ENCODE measurements at regions not wholly inside any gene's neighbourhood (a gene's known extent, or its start where the extent isn't known, plus 50 kb on each side); places are given as distances from the start of the nearest gene placed in this dataset.

DNA sequence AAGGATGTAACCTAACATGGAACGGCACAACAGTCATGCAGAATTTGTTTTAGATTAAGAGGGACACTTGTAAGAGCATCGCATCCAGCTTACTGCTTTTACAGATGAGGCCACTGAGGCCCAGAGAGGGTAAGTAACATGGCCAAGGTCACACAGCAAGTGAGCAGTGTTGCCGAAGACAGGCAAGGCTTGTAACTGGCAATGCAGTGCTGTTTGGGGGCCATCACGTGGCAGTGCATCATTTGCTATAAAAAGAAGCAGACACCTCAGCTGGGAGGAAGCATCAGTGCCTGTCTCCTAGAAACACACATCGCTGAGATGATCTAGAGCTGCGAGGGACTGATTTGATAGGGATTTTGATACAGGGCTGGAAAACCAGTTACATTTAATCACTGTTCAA, 108.2 kb upstream of the PROK2 start:
- no peaks in the 10 kb centered on the region for H3K9me2 ChIP-seq (replicated peaks; ENCODE audit: insufficient read depth)
- H3K79me2 ChIP-seq: no peaks in the 10 kb centered on the region
- H3K27ac ChIP-seq: no peak overlapping the region
- H3K36me3 ChIP-seq (replicated peaks; ENCODE audit: insufficient read depth, low read depth): no peaks in the 10 kb centered on the region
- 89% methylated on average over 6 of the region's 6 CpGs for WGBS (ENCODE audit: low lambda C conversion rate, missing lambda C conversion rate)
- no peak overlapping the region for H3K4me2 ChIP-seq
- TF ChIP-seq EZH2phosphoT487 (IDR thresholded peaks at IDR 0.05; ENCODE audit: low read depth, severe bottlenecking, unreplicated experiment): no peak
- no peaks in the 10 kb centered on the region for H3K9me3 ChIP-seq (ENCODE audit: low read depth)
- no peaks in the 10 kb centered on the region for H3K4me1 ChIP-seq (ENCODE audit: insufficient read depth)
- no peak for DNase-seq (ENCODE audit: low spot score)
- no peak overlapping the region for H3K4me3 ChIP-seq
- H3K27me3 ChIP-seq: peaks cover 3% of the 10 kb centered on the region
- H2AFZ ChIP-seq: no peak overlapping the region
- H4K20me1 ChIP-seq (ENCODE audit: insufficient read depth, poor library complexity, severe bottlenecking): no peaks in the 10 kb centered on the region

DNA sequence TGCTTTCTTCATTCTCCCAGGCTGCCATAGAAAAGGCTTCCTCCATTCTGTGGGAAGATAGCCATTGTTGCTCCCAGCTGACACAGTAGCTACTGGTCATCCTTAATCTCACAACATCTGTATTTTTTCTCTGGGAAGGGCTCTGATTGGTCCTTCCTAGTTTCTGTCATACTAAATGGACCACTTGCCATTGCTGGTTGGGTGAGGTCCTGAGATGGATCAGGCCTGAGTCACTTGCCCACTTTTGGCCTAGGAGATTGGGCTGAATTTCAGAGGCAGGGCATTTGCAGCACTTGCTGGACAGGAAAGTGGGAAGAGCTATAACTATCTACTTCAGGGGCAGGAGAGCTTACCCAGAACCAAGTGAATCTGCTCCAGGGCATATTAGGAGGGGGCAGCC, 106.5 kb upstream of the PROK2 start:
- no peaks in the 10 kb centered on the region for H3K36me3 ChIP-seq (replicated peaks; ENCODE audit: insufficient read depth, low read depth)
- H3K27ac ChIP-seq: no peak overlapping the region
- no peaks in the 10 kb centered on the region for H3K27me3 ChIP-seq
- H4K20me1 ChIP-seq (ENCODE audit: insufficient read depth, poor library complexity, severe bottlenecking): no peaks in the 10 kb centered on the region
- DNase-seq (ENCODE audit: low spot score): no peak
- no peaks in the 10 kb centered on the region for H3K4me1 ChIP-seq (ENCODE audit: insufficient read depth)
- H3K9me3 ChIP-seq (ENCODE audit: low read depth): no peaks in the 10 kb centered on the region
- no peaks in the 10 kb centered on the region for H3K9me2 ChIP-seq (replicated peaks; ENCODE audit: insufficient read depth)
- no peak overlapping the region for H3K4me3 ChIP-seq
- no peaks in the 10 kb centered on the region for H3K79me2 ChIP-seq
- no peak overlapping the region for H2AFZ ChIP-seq
- TF ChIP-seq EZH2 (IDR thresholded peaks at IDR 0.05; ENCODE audit: borderline replicate concordance): no peak
- TF ChIP-seq, protein P1, sequence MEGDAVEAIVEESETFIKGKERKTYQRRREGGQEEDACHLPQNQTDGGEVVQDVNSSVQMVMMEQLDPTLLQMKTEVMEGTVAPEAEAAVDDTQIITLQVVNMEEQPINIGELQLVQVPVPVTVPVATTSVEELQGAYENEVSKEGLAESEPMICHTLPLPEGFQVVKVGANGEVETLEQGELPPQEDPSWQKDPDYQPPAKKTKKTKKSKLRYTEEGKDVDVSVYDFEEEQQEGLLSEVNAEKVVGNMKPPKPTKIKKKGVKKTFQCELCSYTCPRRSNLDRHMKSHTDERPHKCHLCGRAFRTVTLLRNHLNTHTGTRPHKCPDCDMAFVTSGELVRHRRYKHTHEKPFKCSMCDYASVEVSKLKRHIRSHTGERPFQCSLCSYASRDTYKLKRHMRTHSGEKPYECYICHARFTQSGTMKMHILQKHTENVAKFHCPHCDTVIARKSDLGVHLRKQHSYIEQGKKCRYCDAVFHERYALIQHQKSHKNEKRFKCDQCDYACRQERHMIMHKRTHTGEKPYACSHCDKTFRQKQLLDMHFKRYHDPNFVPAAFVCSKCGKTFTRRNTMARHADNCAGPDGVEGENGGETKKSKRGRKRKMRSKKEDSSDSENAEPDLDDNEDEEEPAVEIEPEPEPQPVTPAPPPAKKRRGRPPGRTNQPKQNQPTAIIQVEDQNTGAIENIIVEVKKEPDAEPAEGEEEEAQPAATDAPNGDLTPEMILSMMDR (IDR thresholded peaks at IDR 0.05; ENCODE audit: poor library complexity): no peak
- no peak for TF ChIP-seq EZH2phosphoT487 (IDR thresholded peaks at IDR 0.05; ENCODE audit: low read depth, severe bottlenecking, unreplicated experiment)
- no peak overlapping the region for H3K4me2 ChIP-seq

DNA sequence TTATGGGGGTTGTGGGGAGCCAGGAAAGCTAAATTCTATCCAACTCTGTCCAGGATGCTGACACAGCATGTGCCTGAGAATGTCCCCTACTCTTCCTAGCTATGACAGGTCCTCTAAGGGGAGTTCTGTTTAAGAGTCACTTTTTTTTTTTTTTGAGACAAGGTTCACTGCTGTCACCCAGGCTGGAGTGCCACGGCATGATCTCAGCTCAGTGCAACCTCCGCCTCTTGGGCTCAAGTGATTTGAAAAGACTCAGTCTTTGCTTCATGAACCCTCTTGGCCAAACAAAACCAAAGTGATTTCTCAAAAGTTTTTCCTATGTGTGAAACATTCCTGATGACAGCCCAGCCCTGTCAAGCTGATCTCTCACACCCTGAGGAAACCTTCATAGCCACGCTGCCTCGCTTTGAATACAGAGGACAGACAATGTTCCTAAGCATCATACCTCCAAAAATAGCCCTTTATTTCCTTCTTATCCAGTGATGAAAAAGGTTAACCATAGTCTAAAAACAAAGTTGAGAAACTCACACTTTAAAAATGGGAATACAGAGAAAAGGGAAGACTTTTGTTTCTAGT, 105.5 kb upstream of the PROK2 start:
- Histone ChIP-seq H3K27ac (no peak overlapping the region), H4K20me1 (ENCODE audit: insufficient read depth, poor library complexity, severe bottlenecking) (no peaks in the 10 kb centered on the region), H3K27me3 (no peaks in the 10 kb centered on the region), H3K79me2 (no peaks in the 10 kb centered on the region), H3K4me1 (ENCODE audit: insufficient read depth) (no peaks in the 10 kb centered on the region), H3K4me2 (no peak overlapping the region), H2AFZ (no peak overlapping the region), H3K4me3 (no peak overlapping the region), H3K9me2 (replicated peaks; ENCODE audit: insufficient read depth) (no peaks in the 10 kb centered on the region), H3K9me3 (ENCODE audit: low read depth) (no peaks in the 10 kb centered on the region), H3K36me3 (replicated peaks; ENCODE audit: insufficient read depth, low read depth) (no peaks in the 10 kb centered on the region)
- TF ChIP-seq EZH2 (IDR thresholded peaks at IDR 0.05; ENCODE audit: borderline replicate concordance): no peak
- no peak for TF ChIP-seq EZH2phosphoT487 (IDR thresholded peaks at IDR 0.05; ENCODE audit: low read depth, severe bottlenecking, unreplicated experiment)
- TF ChIP-seq, protein P1 (IDR thresholded peaks at IDR 0.05; ENCODE audit: poor library complexity): no peak
- 88% methylated on average over 4 of the region's 4 CpGs for WGBS (ENCODE audit: low lambda C conversion rate, missing lambda C conversion rate)
- no peak for DNase-seq (ENCODE audit: low spot score)

DNA sequence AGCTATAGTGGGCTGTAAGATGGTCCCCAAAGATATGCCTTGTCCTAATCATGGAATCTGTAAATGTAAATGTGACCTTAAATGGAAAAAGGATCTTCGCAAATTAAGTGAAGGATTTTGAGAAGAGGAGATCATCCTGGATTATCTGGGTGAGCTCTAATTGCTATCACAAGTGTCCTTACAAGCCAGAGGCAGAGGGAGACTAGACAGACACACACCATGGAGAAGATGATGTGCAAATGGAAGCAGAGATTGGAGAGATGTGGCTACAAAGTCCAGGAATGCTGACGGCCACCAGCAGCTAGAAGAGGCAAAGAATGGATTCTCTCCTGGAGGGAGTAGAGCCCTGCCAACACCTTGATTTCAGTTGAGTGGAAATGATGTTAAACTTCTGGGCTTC, 102.3 kb upstream of the PROK2 start:
- DNase-seq (ENCODE audit: low spot score): no peak
- no peaks in the 10 kb centered on the region for H3K9me2 ChIP-seq (replicated peaks; ENCODE audit: insufficient read depth)

More for the DNA sequence above, 102.3 kb upstream of the PROK2 start:
- no peaks in the 10 kb centered on the region for H3K9me3 ChIP-seq (ENCODE audit: low read depth)
- H3K79me2 ChIP-seq: no peaks in the 10 kb centered on the region
- H3K4me3 ChIP-seq: no peak overlapping the region
- TF ChIP-seq EZH2phosphoT487 (IDR thresholded peaks at IDR 0.05; ENCODE audit: low read depth, severe bottlenecking, unreplicated experiment) (no peak), EZH2 (IDR thresholded peaks at IDR 0.05; ENCODE audit: borderline replicate concordance) (no peak)
- TF ChIP-seq, protein P1 (IDR thresholded peaks at IDR 0.05; ENCODE audit: poor library complexity): no peak
- no peaks in the 10 kb centered on the region for H3K36me3 ChIP-seq (replicated peaks; ENCODE audit: insufficient read depth, low read depth)
- no peaks in the 10 kb centered on the region for H4K20me1 ChIP-seq (ENCODE audit: insufficient read depth, poor library complexity, severe bottlenecking)
- H3K27ac ChIP-seq: no peak overlapping the region
- H3K27me3 ChIP-seq: no peaks in the 10 kb centered on the region
- no peak overlapping the region for H2AFZ ChIP-seq
- no peak overlapping the region for H3K4me2 ChIP-seq
- no peaks in the 10 kb centered on the region for H3K4me1 ChIP-seq (ENCODE audit: insufficient read depth)
- WGBS (ENCODE audit: low lambda C conversion rate, missing lambda C conversion rate): 82% methylated on average over 2 of the region's 2 CpGs

All from hepatocyte (in vitro differentiated cells).